Endothelial cell of umbilical vein (primary cell): ENCODE measurements at regions not wholly inside any gene's neighbourhood (a gene's known extent, or its start where the extent isn't known, plus 50 kb on each side); places are given as distances from the start of the nearest gene placed in this dataset. TPM values are rescaled to one million over a fixed set of nuclear protein-coding genes. Genes with fewer than 3 reads are reported as not detected.
A peak's percentile ranks its signal among the peaks of the same experiment; 100 is the strongest.

Source experiments
- BruUV-seq: library from RNA; stranded (reverse); fragments of 400-500 nt; replicated peaks from 2 replicates; lab custom pipeline; 2021; lab: Mats Ljungman, UMichigan
- CTCF ChIA-PET: fragments of 300-600, 350-600 bp; sonication (Branson Sonifier 250); formaldehyde crosslinking; loops from one replicate; lab custom pipeline; 2021; ENCODE audit warnings: antibody characterized with exemption, inconsistent platforms; lab: Charles Lee
- POLR2A ChIA-PET: fragments of 300-600, 350-600 bp; sonication (Branson Sonifier 250); formaldehyde crosslinking; loops from one replicate; lab custom pipeline; 2021; ENCODE audit warnings: antibody characterized with exemption, inconsistent platforms; lab: Charles Lee
- DNase-seq: peaks from one replicate; pipeline ENCODE4 v3.0.0-alpha.2; 2011; ENCODE audit warnings: low read depth, low spot score
- FAIRE-seq: peaks from 2 replicates; lab custom pipeline; 2011; peaks lifted over from hg19 to GRCh38; lab: Jason Lieb, UNC
- H2AFZ ChIP-seq: 2 replicates; pipeline ENCODE4 v1.6.0; 2012; ENCODE audit warnings: low read depth, low read length, control low read depth, inconsistent platforms
- H3K27ac ChIP-seq: 2 replicates; pipeline ENCODE4 v1.5.1; 2011; ENCODE audit warnings: low read depth, mild to moderate bottlenecking, control low read depth, low read length, moderate library complexity; ENCODE audit not compliant: insufficient read depth
- H3K27me3 ChIP-seq, 2 experiments: 2 replicates each; pipeline versions ENCODE4 v1.6.0 to v1.6.1; 2011; ENCODE audit warnings: low read length in 2 of 2, mixed read lengths in 1 of 2; ENCODE audit not compliant: control insufficient read depth in 2 of 2, insufficient read depth in 2 of 2
- H3K36me3 ChIP-seq, 2 experiments: 2 replicates in 1 of 2; 3 replicates in 1 of 2; pipeline ENCODE4 v1.5.1; 2011; ENCODE audit warnings: low read length in 2 of 2, mild to moderate bottlenecking in 1 of 2, moderate library complexity in 1 of 2; ENCODE audit not compliant: control insufficient read depth in 2 of 2, insufficient read depth in 2 of 2; ENCODE audit errors: extremely low read depth in 1 of 2
- H3K4me1 ChIP-seq: 3 replicates; pipeline ENCODE4 v1.5.1; 2011; ENCODE audit warnings: mild to moderate bottlenecking, low read length; ENCODE audit not compliant: control insufficient read depth, insufficient read depth; ENCODE audit errors: extremely low read depth
- H3K4me2 ChIP-seq: 2 replicates; pipeline ENCODE4 v1.6.1; 2011; ENCODE audit warnings: low read length, control low read depth, mixed read lengths; ENCODE audit not compliant: insufficient read depth
- H3K4me3 ChIP-seq, 3 experiments: fragments of 200-600 bp in 1 of 3; sonication (generic), shearing (Covaris generic) in 1 of 3; replicated peaks in 1 of 3; 2 replicates each; pipeline ENCODE4 v1.5.1; 2011 to 2016; ENCODE audit warnings: control low read depth in 3 of 3, low read length in 3 of 3, mild to moderate bottlenecking in 2 of 3, inconsistent platforms in 1 of 3, low read depth in 1 of 3, moderate library complexity in 1 of 3; ENCODE audit not compliant: insufficient read depth in 1 of 3
- H3K79me2 ChIP-seq: 2 replicates; pipeline ENCODE4 v1.6.0; 2012; ENCODE audit warnings: low read length, inconsistent platforms; ENCODE audit not compliant: control insufficient read depth, insufficient read depth
- H3K9ac ChIP-seq: replicated peaks from 2 replicates; pipeline ENCODE3; 2011; ENCODE audit warnings: low read length, control low read depth; ENCODE audit not compliant: insufficient read depth; ENCODE audit errors: extremely low read depth
- H3K9me1 ChIP-seq: replicated peaks from 3 replicates; pipeline ENCODE4 v1.6.0; 2011; ENCODE audit warnings: mild to moderate bottlenecking, low read length; ENCODE audit not compliant: control insufficient read depth, insufficient read depth; ENCODE audit errors: extremely low read depth
- H3K9me3 ChIP-seq: replicated peaks from 2 replicates; pipeline ENCODE4 v1.5.1; 2012; ENCODE audit warnings: low read length, inconsistent platforms; ENCODE audit not compliant: control insufficient read depth, insufficient read depth
- H4K20me1 ChIP-seq: replicated peaks from 2 replicates; pipeline ENCODE3; 2011; ENCODE audit warnings: mild to moderate bottlenecking, low read length; ENCODE audit not compliant: control insufficient read depth, insufficient read depth; ENCODE audit errors: extremely low read depth
- EZH2 ChIP-seq: IDR thresholded peaks from 2 replicates; pipeline ENCODE4 v1.6.1; 2012; ENCODE audit warnings: borderline replicate concordance, low read depth, mild to moderate bottlenecking, moderate library complexity, low read length, inconsistent platforms; ENCODE audit not compliant: severe bottlenecking
- FOS ChIP-seq: IDR thresholded peaks from 2 replicates; pipeline ENCODE4 v1.6.1; 2011; ENCODE audit warnings: mild to moderate bottlenecking, low read length, moderate library complexity, borderline replicate concordance; ENCODE audit not compliant: insufficient read depth
- GATA2 ChIP-seq: IDR thresholded peaks from 2 replicates; pipeline ENCODE4 v1.7.0; 2011; ENCODE audit warnings: low read depth, mild to moderate bottlenecking, moderate library complexity, mixed read lengths, low read length; ENCODE audit not compliant: insufficient read length, insufficient read depth
- JUN ChIP-seq: IDR thresholded peaks from 2 replicates; pipeline ENCODE4 v1.6.1; 2011; ENCODE audit warnings: borderline replicate concordance, low read depth; ENCODE audit not compliant: insufficient read length, insufficient read depth
- POLR2A ChIP-seq: IDR thresholded peaks from 2 replicates; pipeline ENCODE4 v1.6.1; 2012; ENCODE audit warnings: low read depth, mild to moderate bottlenecking, control low read depth, low read length
- POLR2AphosphoS5 ChIP-seq: IDR thresholded peaks from 2 replicates; pipeline ENCODE4 v1.6.1; 2012; ENCODE audit warnings: low read depth, mild to moderate bottlenecking, control low read depth, low read length, moderate library complexity; ENCODE audit not compliant: insufficient read depth
- dilution Hi-C: fragments of 300-500 bp; cut with MboI; formaldehyde crosslinking; loops from one replicate; pipeline ENCODE4 v1.15.0; 2019; ENCODE audit warnings: low sequenced_read_pairs; ENCODE audit not compliant: extremely low pct_ligation_motif_present
- intact Hi-C: fragments of 100-400 bp; cut with micrococcal nuclease; formaldehyde crosslinking; loops from one replicate; pipeline ENCODE4 v1.10.0; 2022
- small RNA-seq: library from RNA; depleted of rRNA; stranded (forward); fragments of <200 nt; gene quantifications from one replicate; pipeline ENCODE3, GENCODE V24; 2012; ENCODE audit warnings: low replicate concordance, low read depth; ENCODE audit not compliant: insufficient read depth, insufficient read length
- TF ChIP-seq, protein P1 (sequence below), 2 donors: IDR thresholded peaks; 1 replicate in 1 of 2; 2 replicates in 1 of 2; pipeline ENCODE4 v1.5.1; 2011; ENCODE audit warnings: low read length in 2 of 2, mild to moderate bottlenecking in 2 of 2, moderate library complexity in 2 of 2, control low read depth in 1 of 2, inconsistent platforms in 1 of 2, low read depth in 1 of 2; ENCODE audit not compliant: insufficient read depth in 1 of 2; ENCODE audit errors: extremely low read depth in 1 of 2

DNA sequence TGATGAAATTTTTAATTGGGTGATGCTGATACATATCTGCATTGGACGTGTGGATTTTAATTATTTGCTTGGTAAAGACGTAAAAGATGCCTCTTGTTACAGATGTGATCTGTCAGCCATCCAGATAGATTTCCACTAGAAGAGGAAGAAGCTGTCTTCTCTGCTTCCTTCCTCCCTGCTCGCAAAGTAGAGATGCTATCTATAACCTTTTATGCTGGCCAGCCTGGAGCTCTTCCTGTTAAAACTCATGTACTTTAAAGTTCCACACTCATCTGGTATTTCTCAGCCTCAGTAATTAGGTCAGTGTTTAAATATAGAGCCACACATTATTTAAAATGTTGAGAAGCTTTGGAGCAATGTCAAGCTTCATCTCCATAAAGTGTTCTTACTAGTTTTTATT is 51.2 kb upstream of the TMEM229A start:
- H3K36me3 ChIP-seq = no peaks in the 10 kb centered on the region
- peaks cover 23% of the 10 kb centered on the region for H3K4me1 ChIP-seq
- H3K4me3 ChIP-seq = no peak overlapping the region
- peak overlapping the region; percentile 52 for H3K4me2 ChIP-seq
- dilution Hi-C loops (no loop called here), intact Hi-C loops (loop anchor here (1.0 to 5.0 kb wide), 2 partner anchors 52 to 758 kb away; no protein-coding TSS in a partner anchor)
- BruUV-seq = no TSS peak
- CTCF ChIA-PET = interaction anchor here (0.8 to 3.7 kb wide), 7 partner anchors 11 to 679 kb away, joined by 3 to 39 read pairs (median 3); partner anchors contain the start of gene TMEM229A
- peak; percentile 80 for DNase-seq
- H3K27me3 ChIP-seq = no peaks in the 10 kb centered on the region
- peak overlapping the region; percentile 26 for H3K27ac ChIP-seq
- no peak for TF ChIP-seq JUN
- TF ChIP-seq, protein P1, sequence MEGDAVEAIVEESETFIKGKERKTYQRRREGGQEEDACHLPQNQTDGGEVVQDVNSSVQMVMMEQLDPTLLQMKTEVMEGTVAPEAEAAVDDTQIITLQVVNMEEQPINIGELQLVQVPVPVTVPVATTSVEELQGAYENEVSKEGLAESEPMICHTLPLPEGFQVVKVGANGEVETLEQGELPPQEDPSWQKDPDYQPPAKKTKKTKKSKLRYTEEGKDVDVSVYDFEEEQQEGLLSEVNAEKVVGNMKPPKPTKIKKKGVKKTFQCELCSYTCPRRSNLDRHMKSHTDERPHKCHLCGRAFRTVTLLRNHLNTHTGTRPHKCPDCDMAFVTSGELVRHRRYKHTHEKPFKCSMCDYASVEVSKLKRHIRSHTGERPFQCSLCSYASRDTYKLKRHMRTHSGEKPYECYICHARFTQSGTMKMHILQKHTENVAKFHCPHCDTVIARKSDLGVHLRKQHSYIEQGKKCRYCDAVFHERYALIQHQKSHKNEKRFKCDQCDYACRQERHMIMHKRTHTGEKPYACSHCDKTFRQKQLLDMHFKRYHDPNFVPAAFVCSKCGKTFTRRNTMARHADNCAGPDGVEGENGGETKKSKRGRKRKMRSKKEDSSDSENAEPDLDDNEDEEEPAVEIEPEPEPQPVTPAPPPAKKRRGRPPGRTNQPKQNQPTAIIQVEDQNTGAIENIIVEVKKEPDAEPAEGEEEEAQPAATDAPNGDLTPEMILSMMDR (IDR thresholded peaks at IDR 0.05; ENCODE audit: extremely low read depth in 1 of 2, insufficient read depth in 1 of 2, low read depth in 1 of 2, low read length in 2 of 2) = no peak
- TF ChIP-seq EZH2 = no peak
- TF ChIP-seq POLR2AphosphoS5 = no peak
- TF ChIP-seq GATA2 = peak; percentile 95
- peak; percentile 31 for TF ChIP-seq POLR2A
- TF ChIP-seq FOS = no peak
- H3K79me2 ChIP-seq = no peaks in the 10 kb centered on the region
- no peak overlapping the region for H3K9ac ChIP-seq
- H4K20me1 ChIP-seq = no peaks in the 10 kb centered on the region
- peak; percentile 68 for FAIRE-seq
- no peak overlapping the region for H2AFZ ChIP-seq
- no peaks in the 10 kb centered on the region for H3K9me3 ChIP-seq
- no peaks in the 10 kb centered on the region for H3K9me1 ChIP-seq
- POLR2A ChIA-PET = no interaction called here

Small RNA genes in the stretch of these regions (small RNA-seq; reads per million reads assigned to genes)
- gene RNU6-102P = not detected
